ENCODE measurements at regions not wholly inside any gene's neighbourhood (a gene's known extent, or its start where the extent isn't known, plus 50 kb on each side); places are given as distances from the start of the nearest gene placed in this dataset.

DNA sequence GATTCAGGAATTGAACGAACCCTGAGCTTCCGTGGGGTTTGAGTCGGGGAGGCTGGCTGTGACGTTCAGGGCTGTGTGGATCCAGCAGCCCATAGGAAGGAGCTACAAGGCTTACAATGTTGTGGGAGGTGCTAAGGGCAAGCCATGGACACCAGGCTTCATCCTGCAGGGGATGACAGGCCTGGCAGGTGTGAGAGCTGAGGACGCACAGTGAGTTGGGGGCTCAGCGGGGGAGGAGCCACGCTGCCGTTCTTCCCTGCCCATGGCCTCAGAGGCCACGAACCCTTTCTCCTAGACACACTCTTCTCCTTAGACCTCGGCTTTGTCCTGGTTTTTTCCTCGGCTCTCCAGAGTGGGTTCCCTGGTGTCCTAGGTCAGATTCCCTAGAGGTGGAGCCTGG, 78.1 kb upstream of the SLC22A11 start:
- no peak for TF ChIP-seq EZH2 (IDR thresholded peaks at IDR 0.05)
- TF ChIP-seq POLR2AphosphoS5 (IDR thresholded peaks at IDR 0.05; ENCODE audit: borderline replicate concordance, low read depth, low read length) = no peak

Data from SK-N-MC (cell line).